GM12873 (cell line): ENCODE measurements at regions not wholly inside any gene's neighbourhood (a gene's known extent, or its start where the extent isn't known, plus 50 kb on each side); places are given as distances from the start of the nearest gene placed in this dataset.

ENCODE experiments used
- CTCF ChIP-seq: IDR thresholded peaks from 2 replicates; pipeline ENCODE4 v1.5.1; 2012; ENCODE audit warnings: low read depth, mild to moderate bottlenecking, moderate library complexity, low read length, control low read depth; ENCODE audit not compliant: insufficient read depth; ENCODE audit errors: missing control alignments

DNA sequence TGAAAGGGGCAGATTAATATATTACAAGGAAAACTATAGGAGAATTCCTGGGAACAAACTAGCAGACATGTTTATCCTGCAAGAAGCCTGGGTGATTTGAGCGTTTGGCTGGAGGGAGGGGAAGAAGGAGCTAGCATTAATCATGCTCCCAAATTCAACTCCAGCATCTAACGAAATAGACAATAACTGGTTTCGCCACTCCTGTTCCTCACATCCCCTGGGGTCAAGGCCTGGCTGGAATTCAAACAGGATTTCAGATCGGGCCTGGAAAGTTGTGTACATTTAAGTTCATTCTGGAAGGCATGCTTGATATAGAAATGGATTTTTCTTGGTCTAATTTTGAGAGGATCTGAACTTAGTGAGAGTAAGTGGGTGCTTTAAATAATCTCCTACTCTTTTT, 126.1 kb upstream of the CTAGE1 start:
- TF ChIP-seq CTCF, result no peak

GRCh38 chr18:22544626-22545025, 126.9 kb upstream of the CTAGE1 start:
- no peak for TF ChIP-seq CTCF

- no peak for TF ChIP-seq CTCF
Measured at GRCh38 chr18:22545066-22545760, 127.5 kb upstream of the CTAGE1 start.

DNA sequence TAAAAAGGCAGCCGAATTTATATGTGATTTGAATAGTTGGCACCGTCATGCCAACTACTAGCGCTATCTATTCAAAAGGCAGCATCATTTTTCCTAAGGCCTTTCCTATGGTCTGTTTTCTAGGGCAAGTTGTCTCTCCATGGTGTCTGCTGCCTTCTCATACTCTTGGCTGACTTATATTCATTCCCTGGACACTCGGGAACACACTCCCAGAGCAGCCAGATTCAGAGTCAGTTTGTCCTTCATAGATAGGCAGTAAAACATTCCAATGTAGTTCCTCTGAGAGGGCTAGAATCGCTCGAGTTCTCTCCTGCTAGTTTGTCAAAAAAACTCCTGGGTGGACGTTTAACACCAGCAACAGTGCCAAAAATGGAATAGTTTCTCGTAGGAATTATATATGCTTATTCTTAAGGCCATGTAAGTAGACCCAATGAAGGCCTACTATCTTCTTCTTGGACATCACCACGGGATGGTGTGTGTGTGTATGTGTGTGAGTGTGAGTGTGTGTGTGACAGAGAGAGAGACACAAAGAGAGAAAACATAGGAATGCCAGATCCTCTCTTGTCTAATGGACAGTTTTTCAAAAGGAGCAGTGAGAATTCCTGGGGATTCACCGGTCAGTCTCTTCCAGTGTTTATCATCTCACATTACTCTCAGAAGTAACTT, 129.3 kb upstream of the CTAGE1 start:
- no peak for TF ChIP-seq CTCF

GRCh38 chr18:22547807-22548561, 130.3 kb upstream of the CTAGE1 start:
- TF ChIP-seq CTCF, result no peak

DNA sequence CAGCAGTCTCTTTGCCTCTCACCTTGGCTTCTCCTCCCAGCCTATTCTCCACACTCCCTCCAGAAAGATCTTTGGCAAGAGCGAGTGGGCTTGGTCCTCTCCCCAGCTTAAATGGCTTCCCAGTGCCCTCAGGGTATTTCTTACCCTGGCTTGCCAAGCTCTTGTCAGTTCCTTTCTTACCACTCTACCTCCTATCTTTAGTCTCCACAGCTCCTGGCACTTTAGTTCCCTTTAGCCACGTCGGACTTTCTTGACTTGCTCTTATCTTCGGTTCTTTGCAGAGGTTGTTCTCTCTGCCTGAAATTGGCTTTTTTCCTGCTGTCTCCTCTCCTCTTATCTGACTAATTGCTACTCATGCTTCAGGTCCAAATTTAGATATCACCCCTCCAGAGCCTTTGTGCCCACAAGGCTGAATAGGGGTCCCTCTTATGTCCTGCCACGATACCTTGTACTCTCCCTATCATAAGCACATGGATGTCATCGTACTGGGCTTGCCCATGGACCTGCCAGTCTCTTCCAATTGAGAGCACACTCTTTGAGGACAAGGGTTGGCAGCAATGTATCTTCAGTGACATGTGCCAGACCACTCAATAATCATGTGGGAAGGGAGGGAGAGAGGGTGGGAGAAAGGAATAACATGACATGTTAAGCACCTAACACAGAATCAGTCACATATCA, 131.7 kb upstream of the CTAGE1 start:
- TF ChIP-seq CTCF, result no peak

DNA sequence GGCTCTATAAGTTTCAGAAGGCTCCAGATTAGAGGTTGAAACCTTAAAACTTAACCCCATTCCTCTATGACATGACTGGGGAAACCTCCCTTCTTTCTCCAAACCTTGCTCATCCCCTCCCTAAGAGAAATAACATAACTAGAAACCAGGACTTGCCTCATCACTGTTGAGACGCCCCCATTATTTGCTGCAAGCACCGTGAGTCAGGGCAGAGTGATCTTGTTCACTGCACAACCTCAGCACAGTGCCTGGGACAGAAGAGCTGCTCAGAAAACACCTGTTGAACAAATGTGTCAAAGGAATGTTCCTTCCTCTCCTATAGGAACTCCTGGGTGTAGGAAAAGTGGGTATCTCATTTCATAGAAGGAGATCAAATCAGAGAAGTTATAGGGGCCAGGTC, 132.7 kb upstream of the CTAGE1 start:
- TF ChIP-seq CTCF, result no peak
